Natural killer cell (primary cell): ENCODE measurements at regions not wholly inside any gene's neighbourhood (a gene's known extent, or its start where the extent isn't known, plus 50 kb on each side); places are given as distances from the start of the nearest gene placed in this dataset.

Source experiments
- ATAC-seq, 3 donors: fragments of 150-1000 bp in 2 of 3; fragments of 200-7000 bp in 1 of 3; cut with Tn5 transposase; 1 replicate in 1 of 3; 2 replicates in 2 of 3; pipeline ENCODE4 v1.10.0; 2021; ENCODE audit warnings: mild to moderate bottlenecking in 2 of 3, moderate library complexity in 2 of 3
- DNase-seq, 2 donors: peaks; one replicate each; pipeline versions ENCODE4 v3.0.0 to v3.0.0-alpha.2; 2013 to 2021; ENCODE audit warnings: mixed read lengths in 1 of 2
- H3K27ac ChIP-seq: one replicate; pipeline ENCODE4 v1.5.1; 2013; ENCODE audit warnings: mild to moderate bottlenecking, low read length
- H3K27me3 ChIP-seq: one replicate; pipeline ENCODE4 v1.6.1; 2013; ENCODE audit warnings: low read length; ENCODE audit not compliant: control insufficient read depth, insufficient read depth
- H3K36me3 ChIP-seq: one replicate; pipeline ENCODE4 v1.6.1; 2013; ENCODE audit warnings: low read length; ENCODE audit not compliant: control insufficient read depth, insufficient read depth
- H3K4me1 ChIP-seq: one replicate; pipeline ENCODE4 v1.6.1; 2013; ENCODE audit warnings: low read length; ENCODE audit not compliant: control insufficient read depth, insufficient read depth
- H3K4me3 ChIP-seq: one replicate; pipeline ENCODE4 v1.5.1; 2013; ENCODE audit warnings: low read length
- H3K9me3 ChIP-seq: one replicate; pipeline ENCODE4 v1.6.1; 2013; ENCODE audit warnings: low read length; ENCODE audit not compliant: control insufficient read depth, insufficient read depth
- H3K27ac Mint-ChIP-seq, 2 donors: one replicate each; pipeline ENCODE4 v1.8.0; 2022; ENCODE audit warnings: mild to moderate bottlenecking in 2 of 2, mixed read lengths in 2 of 2, moderate library complexity in 1 of 2
- H3K27me3 Mint-ChIP-seq, 2 donors: one replicate each; pipeline ENCODE4 v1.8.0; 2022; ENCODE audit warnings: low read depth in 2 of 2, mixed read lengths in 2 of 2
- H3K36me3 Mint-ChIP-seq: one replicate; pipeline ENCODE4 v1.8.0; 2022; ENCODE audit warnings: mixed read lengths
- H3K4me1 Mint-ChIP-seq, 2 donors: one replicate each; pipeline ENCODE4 v1.8.0; 2022; ENCODE audit warnings: mixed read lengths in 2 of 2
- H3K4me3 Mint-ChIP-seq: one replicate; pipeline ENCODE4 v1.8.0; 2022; ENCODE audit warnings: mild to moderate bottlenecking, moderate library complexity, mixed read lengths
- H3K9me3 Mint-ChIP-seq, 2 donors: one replicate each; pipeline ENCODE4 v1.8.0; 2022; ENCODE audit warnings: mixed read lengths in 2 of 2
- CTCF ChIP-seq: fragments of 200-600 bp; IDR thresholded peaks from one replicate; pipeline ENCODE4 v1.8.0; 2022; ENCODE audit warnings: antibody characterized with exemption
- WGBS: methylation state at CpG from one replicate; pipeline ENCODE4 v1.1.7; 2013; ENCODE audit warnings: missing lambda C conversion rate; ENCODE audit not compliant: insufficient coverage; 5-methylcytosine and 5-hydroxymethylcytosine counted together
- intact Hi-C: fragments of 100-400 bp; cut with micrococcal nuclease; formaldehyde crosslinking; loops from one replicate; pipeline ENCODE4 v1.14.2; 2022

GRCh38 chr14:44300916-44301315, 206.2 kb downstream of the FSCB start:
- H3K27me3 Mint-ChIP-seq: no peaks in the 10 kb centered on the region

GRCh38 chr14:44297437-44297836, 209.6 kb downstream of the FSCB start:
- ATAC-seq (no peak), DNase-seq (no peak)
- Histone ChIP-seq H3K4me3 (no peak overlapping the region), H3K4me1 (no peaks in the 10 kb centered on the region), H3K27me3 (no peaks in the 10 kb centered on the region), H3K9me3 (peaks cover 19% of the 10 kb centered on the region), H3K27ac (no peak overlapping the region), H3K36me3 (no peaks in the 10 kb centered on the region)
- Mint-ChIP-seq H3K4me1 (no peaks in the 10 kb centered on the region), H3K36me3 (no peaks in the 10 kb centered on the region), H3K4me3 (no peak overlapping the region), H3K9me3 (peaks cover 14 to 19% of the 10 kb centered on the region in 2 donors), H3K27ac (no peak overlapping the region), H3K27me3 (no peaks in the 10 kb centered on the region)
- intact Hi-C loops: no loop called here
- no peak for TF ChIP-seq CTCF

More at GRCh38 chr14:44300916-44301315, 206.2 kb downstream of the FSCB start:
- H3K9me3 Mint-ChIP-seq: peaks cover 14 to 19% of the 10 kb centered on the region in 2 donors
- Histone ChIP-seq H3K27ac (no peak overlapping the region), H3K4me3 (no peak overlapping the region), H3K27me3 (no peaks in the 10 kb centered on the region), H3K36me3 (no peaks in the 10 kb centered on the region), H3K4me1 (no peaks in the 10 kb centered on the region), H3K9me3 (peaks cover 19% of the 10 kb centered on the region)
- no peaks in the 10 kb centered on the region for H3K4me1 Mint-ChIP-seq
- no peak overlapping the region for H3K27ac Mint-ChIP-seq
- intact Hi-C loops: no loop called here
- no peak overlapping the region for H3K4me3 Mint-ChIP-seq
- DNase-seq: no peak
- TF ChIP-seq CTCF: no peak
- no peaks in the 10 kb centered on the region for H3K36me3 Mint-ChIP-seq
- ATAC-seq: no peak

- Mint-ChIP-seq H3K27ac (no peak overlapping the region), H3K9me3 (peaks cover 8 to 10% of the 10 kb centered on the region in 2 donors), H3K4me3 (no peak overlapping the region), H3K27me3 (no peaks in the 10 kb centered on the region), H3K4me1 (no peaks in the 10 kb centered on the region), H3K36me3 (no peaks in the 10 kb centered on the region)
- Histone ChIP-seq H3K27me3 (no peaks in the 10 kb centered on the region), H3K36me3 (no peaks in the 10 kb centered on the region), H3K9me3 (peaks cover 5% of the 10 kb centered on the region), H3K4me3 (no peak overlapping the region), H3K4me1 (no peaks in the 10 kb centered on the region), H3K27ac (no peak overlapping the region)
- DNase-seq (no peak), ATAC-seq (no peak)
- intact Hi-C loops: no loop called here
- WGBS: 77% methylated on average over 8 of the region's 8 CpGs
- TF ChIP-seq CTCF: no peak
Observed at GRCh38 chr14:44291366-44291915, 215.6 kb downstream of the FSCB start.

GRCh38 chr14:44287858-44288257, 219.2 kb downstream of the FSCB start:
- no peak for TF ChIP-seq CTCF
- H3K4me1 Mint-ChIP-seq: no peaks in the 10 kb centered on the region
- no peaks in the 10 kb centered on the region for H3K36me3 Mint-ChIP-seq
- Histone ChIP-seq H3K36me3 (no peaks in the 10 kb centered on the region), H3K4me1 (no peaks in the 10 kb centered on the region), H3K27me3 (no peaks in the 10 kb centered on the region), H3K27ac (no peak overlapping the region), H3K4me3 (no peak overlapping the region), H3K9me3 (peaks cover 5% of the 10 kb centered on the region)
- peaks cover 2 to 3% of the 10 kb centered on the region in 2 donors for H3K9me3 Mint-ChIP-seq
- no peak overlapping the region for H3K4me3 Mint-ChIP-seq
- no peaks in the 10 kb centered on the region for H3K27me3 Mint-ChIP-seq
- ATAC-seq (no peak), DNase-seq (no peak)
- intact Hi-C loops: no loop called here
- 89% methylated on average over 2 of the region's 2 CpGs for WGBS
- H3K27ac Mint-ChIP-seq: no peak overlapping the region
